ENCODE measurements at regions not wholly inside any gene's neighbourhood (a gene's known extent, or its start where the extent isn't known, plus 50 kb on each side); places are given as distances from the start of the nearest gene placed in this dataset.

GRCh38 chr9:129352146-129352865 lies 174.2 kb upstream of the IER5L start:
- Histone ChIP-seq H3K4me1 (ENCODE audit: control insufficient read depth in 1 of 2, insufficient read depth in 2 of 2, low read length in 2 of 2) (peaks cover 11 to 13% of the 10 kb centered on the region in 2 experiments), H4K8ac (ENCODE audit: low read depth, low read length) (peak overlapping the region; percentile 93), H2BK5ac (ENCODE audit: low read depth, low read length, poor library complexity) (peak overlapping the region; percentile 83), H3K4me2 (ENCODE audit: low read length) (peak overlapping the region; percentile 73), H3K23ac (ENCODE audit: low read length) (no peak overlapping the region), H2BK120ac (ENCODE audit: insufficient read depth, low read length, poor library complexity) (peak overlapping the region; percentile 94), H3K79me1 (ENCODE audit: low read length) (peaks cover 22% of the 10 kb centered on the region), H4K12ac (ENCODE audit: low read depth, low read length) (peak overlapping the region; percentile 92), H4K91ac (ENCODE audit: low read depth, low read length) (peak overlapping the region; percentile 99), H3K9ac (ENCODE audit: low read length) (no peak overlapping the region), H3K4me3 (ENCODE audit: low read depth, low read length) (peak overlapping the region; percentile 59), H3K14ac (ENCODE audit: low read length) (peak overlapping the region; percentile 97), H3K27ac (ENCODE audit: low read depth, low read length) (peak overlapping the region; percentile 67), H2AFZ (ENCODE audit: insufficient read depth, low read length, poor library complexity) (peak overlapping the region; percentile 93), H3K79me2 (ENCODE audit: control insufficient read depth, insufficient read depth, low read length, poor library complexity) (peaks cover 7% of the 10 kb centered on the region), H2BK12ac (ENCODE audit: low read length) (peak overlapping the region; percentile 94), H3K9me3 (ENCODE audit: insufficient read depth, low read depth, low read length) (peaks cover 7% of the 10 kb centered on the region), H2AK5ac (ENCODE audit: low read length) (peak overlapping the region; percentile 94), H3K4ac (ENCODE audit: low read depth, low read length) (peak overlapping the region; percentile 61), H3K36me3 (ENCODE audit: control insufficient read depth in 1 of 2, insufficient read depth in 2 of 2, low read length in 2 of 2) (no peaks in the 10 kb centered on the region), H3K27me3 (ENCODE audit: insufficient read depth, low read length) (no peaks in the 10 kb centered on the region), H3K18ac (ENCODE audit: low read length) (peak overlapping the region; percentile 95)
- DNase-seq: no peak
- no CpG with 5 or more reads among the region's 49 CpGs for WGBS (ENCODE audit: extremely low coverage, insufficient coverage, insufficient read length)

DNA sequence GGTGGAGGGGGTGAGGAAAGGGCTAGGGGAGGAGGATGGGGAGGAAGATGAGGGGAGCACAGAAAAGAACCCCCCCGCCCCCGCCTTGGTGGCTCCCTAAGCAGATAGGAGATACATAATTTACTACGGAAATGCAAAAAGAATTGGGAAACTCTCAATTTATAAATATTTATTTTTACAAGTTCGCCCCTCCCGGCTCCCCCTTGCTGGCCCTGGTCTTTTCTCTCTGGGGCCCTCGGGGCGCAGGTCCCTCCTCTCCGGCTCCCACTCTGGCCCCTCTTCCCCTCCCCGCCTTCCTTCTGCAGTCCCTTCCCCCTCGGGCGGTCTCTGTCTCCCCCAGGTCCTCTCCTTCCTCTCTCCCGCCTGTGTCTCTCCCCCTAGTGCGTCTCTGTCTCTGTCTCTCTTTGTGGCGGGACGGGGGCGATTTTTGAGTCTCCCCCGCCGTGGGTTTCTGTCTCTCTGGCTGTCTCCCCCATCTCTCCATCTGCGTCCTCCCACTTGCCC lies 173.6 kb upstream of the IER5L start:
- Histone ChIP-seq H4K12ac (ENCODE audit: low read depth, low read length) (peak overlapping the region; percentile 90), H2BK12ac (ENCODE audit: low read length) (peak overlapping the region; percentile 93), H2BK5ac (ENCODE audit: low read depth, low read length, poor library complexity) (peak overlapping the region; percentile 77), H3K27me3 (ENCODE audit: insufficient read depth, low read length) (no peaks in the 10 kb centered on the region), H3K14ac (ENCODE audit: low read length) (peak overlapping the region; percentile 95), H3K4me3 (ENCODE audit: low read depth, low read length) (peak overlapping the region; percentile 59), H2AFZ (ENCODE audit: insufficient read depth, low read length, poor library complexity) (peak overlapping the region; percentile 93), H3K18ac (ENCODE audit: low read length) (peak overlapping the region; percentile 89), H4K91ac (ENCODE audit: low read depth, low read length) (peak overlapping the region; percentile 99), H3K9ac (ENCODE audit: low read length) (no peak overlapping the region), H3K4me2 (ENCODE audit: low read length) (peak overlapping the region; percentile 73), H3K36me3 (ENCODE audit: control insufficient read depth in 1 of 2, insufficient read depth in 2 of 2, low read length in 2 of 2) (no peaks in the 10 kb centered on the region), H4K8ac (ENCODE audit: low read depth, low read length) (peak overlapping the region; percentile 93), H3K4me1 (ENCODE audit: control insufficient read depth in 1 of 2, insufficient read depth in 2 of 2, low read length in 2 of 2) (peaks cover 11 to 13% of the 10 kb centered on the region in 2 experiments), H3K4ac (ENCODE audit: low read depth, low read length) (peak overlapping the region; percentile 53), H3K79me1 (ENCODE audit: low read length) (peaks cover 22% of the 10 kb centered on the region), H2AK5ac (ENCODE audit: low read length) (no peak overlapping the region), H3K23ac (ENCODE audit: low read length) (no peak overlapping the region), H3K9me3 (ENCODE audit: insufficient read depth, low read depth, low read length) (peaks cover 7% of the 10 kb centered on the region), H3K79me2 (ENCODE audit: control insufficient read depth, insufficient read depth, low read length, poor library complexity) (peaks cover 7% of the 10 kb centered on the region), H2BK120ac (ENCODE audit: insufficient read depth, low read length, poor library complexity) (peak overlapping the region; percentile 92), H3K27ac (ENCODE audit: low read depth, low read length) (no peak overlapping the region)
- no CpG with 5 or more reads among the region's 19 CpGs for whole genome bisulfite sequencing (ENCODE audit: extremely low coverage, insufficient coverage, insufficient read length)
- no peak for DNase-seq

DNA sequence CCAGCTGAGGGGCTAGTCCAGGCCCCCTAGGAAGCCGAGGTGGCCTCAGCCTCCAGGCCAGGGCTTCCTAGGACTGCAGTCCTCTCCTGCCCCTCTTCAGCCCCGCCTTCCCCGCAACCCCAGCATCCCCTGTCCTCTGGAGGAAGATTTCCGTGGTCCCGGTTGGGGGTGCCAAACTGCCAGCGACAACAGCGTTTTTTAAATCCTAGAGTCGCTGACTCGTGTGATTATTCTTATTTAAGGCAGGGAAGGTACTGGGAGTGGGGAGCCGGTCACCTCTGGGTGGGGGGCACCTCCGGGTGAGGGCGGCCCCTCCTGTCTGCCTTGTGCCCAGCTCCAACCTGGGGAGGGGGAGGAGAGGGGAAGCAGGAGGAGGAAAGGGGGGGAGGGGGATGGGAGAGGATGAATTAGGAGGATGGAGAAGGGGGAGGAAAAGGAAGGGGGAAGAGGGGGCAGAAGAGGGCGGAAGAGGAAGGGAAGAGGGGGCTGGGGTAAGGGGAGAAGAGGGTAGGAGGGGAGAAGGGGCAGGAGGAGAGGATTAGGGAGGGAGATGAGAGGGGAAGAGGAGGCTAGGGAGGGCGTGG lies 173.1 kb upstream of the IER5L start:
- Histone ChIP-seq H3K36me3 (ENCODE audit: control insufficient read depth in 1 of 2, insufficient read depth in 2 of 2, low read length in 2 of 2) (no peaks in the 10 kb centered on the region), H3K9me3 (ENCODE audit: insufficient read depth, low read depth, low read length) (peaks cover 7% of the 10 kb centered on the region), H3K27ac (ENCODE audit: low read depth, low read length) (no peak overlapping the region), H3K27me3 (ENCODE audit: insufficient read depth, low read length) (no peaks in the 10 kb centered on the region), H3K79me2 (ENCODE audit: control insufficient read depth, insufficient read depth, low read length, poor library complexity) (peaks cover 7% of the 10 kb centered on the region), H4K12ac (ENCODE audit: low read depth, low read length) (peak overlapping the region; percentile 12), H3K4ac (ENCODE audit: low read depth, low read length) (no peak overlapping the region), H3K23ac (ENCODE audit: low read length) (no peak overlapping the region), H3K4me3 (ENCODE audit: low read depth, low read length) (no peak overlapping the region), H3K4me1 (ENCODE audit: control insufficient read depth in 1 of 2, insufficient read depth in 2 of 2, low read length in 2 of 2) (peaks cover 11 to 13% of the 10 kb centered on the region in 2 experiments), H3K79me1 (ENCODE audit: low read length) (peaks cover 22% of the 10 kb centered on the region), H2BK12ac (ENCODE audit: low read length) (peak overlapping the region; percentile 85), H2BK120ac (ENCODE audit: insufficient read depth, low read length, poor library complexity) (peak overlapping the region; percentile 92), H2AFZ (ENCODE audit: insufficient read depth, low read length, poor library complexity) (no peak overlapping the region), H2BK5ac (ENCODE audit: low read depth, low read length, poor library complexity) (peak overlapping the region; percentile 4), H3K4me2 (ENCODE audit: low read length) (no peak overlapping the region), H4K8ac (ENCODE audit: low read depth, low read length) (peak overlapping the region; percentile 40), H3K9ac (ENCODE audit: low read length) (no peak overlapping the region), H3K14ac (ENCODE audit: low read length) (peak overlapping the region; percentile 54), H3K18ac (ENCODE audit: low read length) (no peak overlapping the region), H4K91ac (ENCODE audit: low read depth, low read length) (peak overlapping the region; percentile 99), H2AK5ac (ENCODE audit: low read length) (peak overlapping the region; percentile 73)
- no CpG with 5 or more reads among the region's 14 CpGs for WGBS (ENCODE audit: extremely low coverage, insufficient coverage, insufficient read length)
- DNase-seq: no peak

- no CpG with 5 or more reads among the region's 25 CpGs for WGBS (ENCODE audit: extremely low coverage, insufficient coverage, insufficient read length)
- H4K12ac ChIP-seq (ENCODE audit: low read depth, low read length): no peak overlapping the region
- peaks cover 22% of the 10 kb centered on the region for H3K79me1 ChIP-seq (ENCODE audit: low read length)
- H4K91ac ChIP-seq (ENCODE audit: low read depth, low read length): peak overlapping the region; percentile 99
- peak overlapping the region; percentile 77 for H2BK120ac ChIP-seq (ENCODE audit: insufficient read depth, low read length, poor library complexity)
- H2AK5ac ChIP-seq (ENCODE audit: low read length): peak overlapping the region; percentile 81
- H3K27me3 ChIP-seq (ENCODE audit: insufficient read depth, low read length): no peaks in the 10 kb centered on the region
- peaks cover 7% of the 10 kb centered on the region for H3K79me2 ChIP-seq (ENCODE audit: control insufficient read depth, insufficient read depth, low read length, poor library complexity)
- H3K4me1 ChIP-seq (ENCODE audit: control insufficient read depth in 1 of 2, insufficient read depth in 2 of 2, low read length in 2 of 2): peaks cover 11 to 13% of the 10 kb centered on the region in 2 experiments
- DNase-seq: no peak
- H3K27ac ChIP-seq (ENCODE audit: low read depth, low read length): no peak overlapping the region
- no peak overlapping the region for H3K9ac ChIP-seq (ENCODE audit: low read length)
- H4K8ac ChIP-seq (ENCODE audit: low read depth, low read length): no peak overlapping the region
- no peak overlapping the region for H2AFZ ChIP-seq (ENCODE audit: insufficient read depth, low read length, poor library complexity)
- no peak overlapping the region for H3K4ac ChIP-seq (ENCODE audit: low read depth, low read length)
- peak overlapping the region; percentile 85 for H2BK12ac ChIP-seq (ENCODE audit: low read length)
- no peak overlapping the region for H3K4me2 ChIP-seq (ENCODE audit: low read length)
- H3K14ac ChIP-seq (ENCODE audit: low read length): no peak overlapping the region
- H3K9me3 ChIP-seq (ENCODE audit: insufficient read depth, low read depth, low read length): peaks cover 3% of the 10 kb centered on the region
- no peak overlapping the region for H3K18ac ChIP-seq (ENCODE audit: low read length)
- no peak overlapping the region for H3K4me3 ChIP-seq (ENCODE audit: low read depth, low read length)
- H3K23ac ChIP-seq (ENCODE audit: low read length): no peak overlapping the region
- no peaks in the 10 kb centered on the region for H3K36me3 ChIP-seq (ENCODE audit: control insufficient read depth in 1 of 2, insufficient read depth in 2 of 2, low read length in 2 of 2)
- H2BK5ac ChIP-seq (ENCODE audit: low read depth, low read length, poor library complexity): no peak overlapping the region
Measured at GRCh38 chr9:129350143-129350935, 172.3 kb upstream of the IER5L start.
